Endothelial cell of umbilical vein (primary cell): ENCODE measurements at regions not wholly inside any gene's neighbourhood (a gene's known extent, or its start where the extent isn't known, plus 50 kb on each side); places are given as distances from the start of the nearest gene placed in this dataset.

Source experiments
- BruUV-seq: library from RNA; stranded (reverse); fragments of 400-500 nt; replicated peaks from 2 replicates; lab custom pipeline; 2021; lab: Mats Ljungman, UMichigan
- CTCF ChIA-PET: fragments of 300-600, 350-600 bp; sonication (Branson Sonifier 250); formaldehyde crosslinking; loops from one replicate; lab custom pipeline; 2021; ENCODE audit warnings: antibody characterized with exemption, inconsistent platforms; lab: Charles Lee
- POLR2A ChIA-PET: fragments of 300-600, 350-600 bp; sonication (Branson Sonifier 250); formaldehyde crosslinking; loops from one replicate; lab custom pipeline; 2021; ENCODE audit warnings: antibody characterized with exemption, inconsistent platforms; lab: Charles Lee
- DNase-seq: peaks from one replicate; pipeline ENCODE4 v3.0.0-alpha.2; 2011; ENCODE audit warnings: low read depth, low spot score
- FAIRE-seq: peaks from 2 replicates; lab custom pipeline; 2011; peaks lifted over from hg19 to GRCh38; lab: Jason Lieb, UNC
- H2AFZ ChIP-seq: 2 replicates; pipeline ENCODE4 v1.6.0; 2012; ENCODE audit warnings: low read depth, low read length, control low read depth, inconsistent platforms
- H3K27ac ChIP-seq: 2 replicates; pipeline ENCODE4 v1.5.1; 2011; ENCODE audit warnings: low read depth, mild to moderate bottlenecking, control low read depth, low read length, moderate library complexity; ENCODE audit not compliant: insufficient read depth
- H3K27me3 ChIP-seq, 2 experiments: 2 replicates each; pipeline versions ENCODE4 v1.6.0 to v1.6.1; 2011; ENCODE audit warnings: low read length in 2 of 2, mixed read lengths in 1 of 2; ENCODE audit not compliant: control insufficient read depth in 2 of 2, insufficient read depth in 2 of 2
- H3K36me3 ChIP-seq, 2 experiments: 2 replicates in 1 of 2; 3 replicates in 1 of 2; pipeline ENCODE4 v1.5.1; 2011; ENCODE audit warnings: low read length in 2 of 2, mild to moderate bottlenecking in 1 of 2, moderate library complexity in 1 of 2; ENCODE audit not compliant: control insufficient read depth in 2 of 2, insufficient read depth in 2 of 2; ENCODE audit errors: extremely low read depth in 1 of 2
- H3K4me1 ChIP-seq: 3 replicates; pipeline ENCODE4 v1.5.1; 2011; ENCODE audit warnings: mild to moderate bottlenecking, low read length; ENCODE audit not compliant: control insufficient read depth, insufficient read depth; ENCODE audit errors: extremely low read depth
- H3K4me2 ChIP-seq: 2 replicates; pipeline ENCODE4 v1.6.1; 2011; ENCODE audit warnings: low read length, control low read depth, mixed read lengths; ENCODE audit not compliant: insufficient read depth
- H3K4me3 ChIP-seq, 3 experiments: fragments of 200-600 bp in 1 of 3; sonication (generic), shearing (Covaris generic) in 1 of 3; replicated peaks in 1 of 3; 2 replicates each; pipeline ENCODE4 v1.5.1; 2011 to 2016; ENCODE audit warnings: control low read depth in 3 of 3, low read length in 3 of 3, mild to moderate bottlenecking in 2 of 3, inconsistent platforms in 1 of 3, low read depth in 1 of 3, moderate library complexity in 1 of 3; ENCODE audit not compliant: insufficient read depth in 1 of 3
- H3K79me2 ChIP-seq: 2 replicates; pipeline ENCODE4 v1.6.0; 2012; ENCODE audit warnings: low read length, inconsistent platforms; ENCODE audit not compliant: control insufficient read depth, insufficient read depth
- H3K9ac ChIP-seq: replicated peaks from 2 replicates; pipeline ENCODE3; 2011; ENCODE audit warnings: low read length, control low read depth; ENCODE audit not compliant: insufficient read depth; ENCODE audit errors: extremely low read depth
- H3K9me1 ChIP-seq: replicated peaks from 3 replicates; pipeline ENCODE4 v1.6.0; 2011; ENCODE audit warnings: mild to moderate bottlenecking, low read length; ENCODE audit not compliant: control insufficient read depth, insufficient read depth; ENCODE audit errors: extremely low read depth
- H3K9me3 ChIP-seq: replicated peaks from 2 replicates; pipeline ENCODE4 v1.5.1; 2012; ENCODE audit warnings: low read length, inconsistent platforms; ENCODE audit not compliant: control insufficient read depth, insufficient read depth
- H4K20me1 ChIP-seq: replicated peaks from 2 replicates; pipeline ENCODE3; 2011; ENCODE audit warnings: mild to moderate bottlenecking, low read length; ENCODE audit not compliant: control insufficient read depth, insufficient read depth; ENCODE audit errors: extremely low read depth
- EZH2 ChIP-seq: IDR thresholded peaks from 2 replicates; pipeline ENCODE4 v1.6.1; 2012; ENCODE audit warnings: borderline replicate concordance, low read depth, mild to moderate bottlenecking, moderate library complexity, low read length, inconsistent platforms; ENCODE audit not compliant: severe bottlenecking
- JUN ChIP-seq: IDR thresholded peaks from 2 replicates; pipeline ENCODE4 v1.6.1; 2011; ENCODE audit warnings: borderline replicate concordance, low read depth; ENCODE audit not compliant: insufficient read length, insufficient read depth
- MYC ChIP-seq: IDR thresholded peaks from one replicate; pipeline ENCODE4 v1.6.1; 2011; ENCODE audit warnings: mild to moderate bottlenecking, low read depth, low read length
- POLR2A ChIP-seq: IDR thresholded peaks from 2 replicates; pipeline ENCODE4 v1.6.1; 2012; ENCODE audit warnings: low read depth, mild to moderate bottlenecking, control low read depth, low read length
- POLR2AphosphoS5 ChIP-seq: IDR thresholded peaks from 2 replicates; pipeline ENCODE4 v1.6.1; 2012; ENCODE audit warnings: low read depth, mild to moderate bottlenecking, control low read depth, low read length, moderate library complexity; ENCODE audit not compliant: insufficient read depth
- dilution Hi-C: fragments of 300-500 bp; cut with MboI; formaldehyde crosslinking; loops from one replicate; pipeline ENCODE4 v1.15.0; 2019; ENCODE audit warnings: low sequenced_read_pairs; ENCODE audit not compliant: extremely low pct_ligation_motif_present
- intact Hi-C: fragments of 100-400 bp; cut with micrococcal nuclease; formaldehyde crosslinking; loops from one replicate; pipeline ENCODE4 v1.10.0; 2022
- TF ChIP-seq, protein P1 (sequence below), 2 donors: IDR thresholded peaks; 1 replicate in 1 of 2; 2 replicates in 1 of 2; pipeline ENCODE4 v1.5.1; 2011; ENCODE audit warnings: low read length in 2 of 2, mild to moderate bottlenecking in 2 of 2, moderate library complexity in 2 of 2, control low read depth in 1 of 2, inconsistent platforms in 1 of 2, low read depth in 1 of 2; ENCODE audit not compliant: insufficient read depth in 1 of 2; ENCODE audit errors: extremely low read depth in 1 of 2

DNA sequence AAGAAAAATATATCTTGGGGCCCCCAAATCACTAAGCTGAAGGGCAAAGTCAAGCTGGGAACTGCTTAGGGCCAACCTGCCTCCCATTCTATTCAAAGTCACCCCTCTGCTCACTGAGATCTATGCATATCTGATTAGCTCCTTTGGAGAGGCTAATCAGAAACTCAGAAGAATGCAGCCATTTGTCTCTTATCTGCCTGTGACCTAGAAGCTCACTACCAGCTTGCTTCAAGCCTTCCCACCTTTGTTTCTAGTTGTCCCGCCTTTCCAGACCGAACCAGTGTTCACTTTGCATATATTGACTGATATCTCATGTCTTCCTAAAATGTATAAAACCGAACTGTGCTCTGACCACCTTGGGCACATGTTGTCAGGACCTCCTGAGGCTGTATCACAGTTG is 479.4 kb downstream of the METTL4 start:
- dilution Hi-C loops (no loop called here), intact Hi-C loops (no loop called here)
- no TSS peak for BruUV-seq
- Histone ChIP-seq H3K36me3 (no peaks in the 10 kb centered on the region), H3K9me3 (no peaks in the 10 kb centered on the region), H2AFZ (no peak overlapping the region), H3K9ac (no peak overlapping the region), H3K27ac (no peak overlapping the region), H3K4me3 (no peak overlapping the region), H3K9me1 (no peaks in the 10 kb centered on the region), H3K4me1 (no peaks in the 10 kb centered on the region), H3K79me2 (no peaks in the 10 kb centered on the region), H3K27me3 (no peaks in the 10 kb centered on the region), H4K20me1 (no peaks in the 10 kb centered on the region), H3K4me2 (no peak overlapping the region)
- DNase-seq (no peak), FAIRE-seq (no peak)
- ChIA-PET CTCF (interaction anchor here (0.8 kb wide), 1 partner anchor 13 kb away, joined by 3 read pairs; no protein-coding TSS in a partner anchor), POLR2A (no interaction called here)
- TF ChIP-seq POLR2AphosphoS5 (no peak), MYC (no peak), POLR2A (no peak), EZH2 (no peak)
- TF ChIP-seq, protein P1, sequence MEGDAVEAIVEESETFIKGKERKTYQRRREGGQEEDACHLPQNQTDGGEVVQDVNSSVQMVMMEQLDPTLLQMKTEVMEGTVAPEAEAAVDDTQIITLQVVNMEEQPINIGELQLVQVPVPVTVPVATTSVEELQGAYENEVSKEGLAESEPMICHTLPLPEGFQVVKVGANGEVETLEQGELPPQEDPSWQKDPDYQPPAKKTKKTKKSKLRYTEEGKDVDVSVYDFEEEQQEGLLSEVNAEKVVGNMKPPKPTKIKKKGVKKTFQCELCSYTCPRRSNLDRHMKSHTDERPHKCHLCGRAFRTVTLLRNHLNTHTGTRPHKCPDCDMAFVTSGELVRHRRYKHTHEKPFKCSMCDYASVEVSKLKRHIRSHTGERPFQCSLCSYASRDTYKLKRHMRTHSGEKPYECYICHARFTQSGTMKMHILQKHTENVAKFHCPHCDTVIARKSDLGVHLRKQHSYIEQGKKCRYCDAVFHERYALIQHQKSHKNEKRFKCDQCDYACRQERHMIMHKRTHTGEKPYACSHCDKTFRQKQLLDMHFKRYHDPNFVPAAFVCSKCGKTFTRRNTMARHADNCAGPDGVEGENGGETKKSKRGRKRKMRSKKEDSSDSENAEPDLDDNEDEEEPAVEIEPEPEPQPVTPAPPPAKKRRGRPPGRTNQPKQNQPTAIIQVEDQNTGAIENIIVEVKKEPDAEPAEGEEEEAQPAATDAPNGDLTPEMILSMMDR (IDR thresholded peaks at IDR 0.05; ENCODE audit: extremely low read depth in 1 of 2, insufficient read depth in 1 of 2, low read depth in 1 of 2, low read length in 2 of 2): no peak

DNA sequence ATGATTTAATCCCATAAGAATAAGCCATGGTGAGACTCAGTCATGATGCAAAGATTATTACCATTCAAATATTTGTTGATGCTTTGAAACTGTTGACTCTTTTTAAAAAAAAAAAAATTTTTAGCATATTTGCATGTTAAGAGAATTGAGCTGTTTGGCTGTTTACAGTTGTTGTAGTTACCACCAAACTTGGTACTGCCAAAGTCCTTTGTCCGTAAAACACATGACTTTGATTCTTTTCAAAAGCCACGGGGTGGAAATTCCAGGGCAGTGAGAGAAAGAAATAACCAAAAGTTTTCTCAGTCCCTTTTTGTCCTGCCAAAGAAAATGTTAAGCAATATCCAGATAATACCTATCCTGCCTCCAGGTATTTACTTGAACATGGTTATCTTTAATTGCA is 474.8 kb downstream of the METTL4 start:
- DNase-seq: no peak
- no peak overlapping the region for H3K27ac ChIP-seq
- dilution Hi-C loops: no loop called here
- H3K4me2 ChIP-seq: no peak overlapping the region
- no peak for FAIRE-seq
- no peaks in the 10 kb centered on the region for H3K9me3 ChIP-seq
- no peaks in the 10 kb centered on the region for H3K36me3 ChIP-seq
- no peak overlapping the region for H2AFZ ChIP-seq
- no peaks in the 10 kb centered on the region for H3K79me2 ChIP-seq
- TF ChIP-seq JUN: no peak
- no peak for TF ChIP-seq POLR2AphosphoS5
- no peaks in the 10 kb centered on the region for H4K20me1 ChIP-seq
- H3K4me1 ChIP-seq: no peaks in the 10 kb centered on the region
- ChIA-PET POLR2A (no interaction called here), CTCF (interaction anchor here (5.6 kb wide), 1 partner anchor 9 kb away, joined by 57 read pairs; no protein-coding TSS in a partner anchor)
- intact Hi-C loops: no loop called here
- no TSS peak for BruUV-seq
- no peak overlapping the region for H3K9ac ChIP-seq
- H3K9me1 ChIP-seq: no peaks in the 10 kb centered on the region
- no peaks in the 10 kb centered on the region for H3K27me3 ChIP-seq
- H3K4me3 ChIP-seq: no peak overlapping the region
